Dermis microvascular lymphatic vessel endothelial cell (primary cell): ENCODE measurements at regions not wholly inside any gene's neighbourhood (a gene's known extent, or its start where the extent isn't known, plus 50 kb on each side); places are given as distances from the start of the nearest gene placed in this dataset.
A peak's percentile ranks its signal among the peaks of the same experiment; 100 is the strongest.

Experiments used
- DNase-seq, 2 donors: peaks; one replicate each; pipeline versions ENCODE4 v3.0.0 to v3.0.0-alpha.2; 2010; ENCODE audit warnings: low read depth in 2 of 2

DNA sequence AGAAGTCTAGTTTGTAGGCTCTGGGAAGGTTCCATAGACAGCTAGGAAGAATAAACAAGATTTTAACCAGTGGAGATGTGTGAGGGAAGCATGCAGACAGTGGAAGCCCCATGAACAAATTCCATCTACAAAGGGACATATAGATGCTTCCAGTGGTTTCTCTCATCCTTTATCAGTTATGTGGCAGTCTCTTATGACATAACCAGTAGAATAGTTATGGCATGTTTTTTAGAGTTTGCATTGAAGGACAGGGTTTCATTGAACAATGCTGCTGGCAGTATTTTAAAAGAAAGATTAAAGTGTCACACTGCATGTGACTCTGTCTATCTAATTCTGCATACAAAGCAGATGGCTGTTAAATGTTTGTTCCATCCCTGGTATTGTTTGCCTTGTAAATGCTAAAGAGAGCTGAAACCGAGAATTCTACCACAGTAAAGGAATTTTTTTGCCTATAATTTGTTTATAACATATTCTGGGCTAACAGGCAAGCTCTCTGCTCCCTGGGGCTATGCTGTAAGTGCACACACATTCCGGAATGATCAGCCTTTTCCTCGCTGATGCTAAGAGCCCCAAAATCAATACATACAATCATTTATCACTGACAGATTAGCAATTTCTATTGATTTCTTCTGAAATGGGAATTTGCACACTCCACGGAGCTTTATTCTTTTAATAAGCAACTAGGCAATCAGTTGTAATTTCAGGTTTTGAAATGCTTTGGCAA, 76.8 kb upstream of the PELI1 start:
- no peak for DNase-seq

GRCh38 chr2:64221935-64222334, 77.7 kb upstream of the PELI1 start:
- no peak for DNase-seq

- DNase-seq: peak in 1 of 2 donors; percentile 55
Measured at GRCh38 chr2:64222351-64222750, 78.1 kb upstream of the PELI1 start.

DNA sequence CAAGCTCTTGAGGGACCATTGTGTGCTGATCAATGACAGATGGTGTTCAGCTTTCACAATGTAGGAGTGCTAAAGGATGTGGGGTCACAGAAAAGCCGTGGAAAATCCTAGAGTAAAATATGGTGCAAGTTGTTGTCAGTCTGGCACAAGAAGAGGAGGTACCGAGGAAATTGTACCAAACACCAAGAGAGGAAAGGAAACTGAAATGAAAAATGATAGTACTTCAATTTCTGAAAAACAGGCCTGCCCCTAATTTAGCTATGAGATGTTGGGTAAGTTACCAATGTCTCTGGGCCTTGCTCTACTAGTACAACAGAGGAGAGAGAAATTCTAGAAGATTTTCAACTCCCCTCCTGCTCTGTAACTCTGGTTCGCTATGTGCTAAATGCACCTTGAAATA, 78.8 kb upstream of the PELI1 start:
- no peak for DNase-seq

- no peak for DNase-seq
Measured at GRCh38 chr2:64225491-64225890, 81.3 kb upstream of the PELI1 start.

- DNase-seq: no peak
Measured at GRCh38 chr2:64226611-64227010, 82.4 kb upstream of the PELI1 start.

- DNase-seq: no peak
Measured at GRCh38 chr2:64227603-64228125, 83.4 kb upstream of the PELI1 start.

- peak; percentile 38 to 83 for DNase-seq
Measured at GRCh38 chr2:64228126-64228678, 84.0 kb upstream of the PELI1 start.

DNA sequence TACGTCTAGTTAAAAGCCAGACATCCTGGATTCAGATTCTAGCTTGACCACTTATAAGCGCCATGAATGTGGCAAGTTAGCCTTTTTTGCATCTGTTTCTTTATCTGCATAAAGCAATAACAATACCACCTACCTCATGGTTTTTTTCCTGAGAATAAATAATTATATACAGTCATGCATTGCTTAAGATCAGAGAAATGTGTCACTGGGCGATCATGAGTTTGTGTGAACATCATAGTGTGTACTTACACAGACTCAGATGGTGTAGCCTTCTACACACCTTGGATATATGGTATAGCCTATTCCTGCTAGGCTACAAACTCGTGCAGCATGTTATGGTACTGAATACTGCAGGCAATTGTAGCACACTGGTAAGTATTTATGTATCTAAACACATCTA, 84.7 kb upstream of the PELI1 start:
- DNase-seq: no peak

GRCh38 chr2:64230540-64230939, 86.3 kb upstream of the PELI1 start:
- no peak for DNase-seq

GRCh38 chr2:64232266-64232665, 88.0 kb upstream of the PELI1 start:
- DNase-seq: no peak

DNA sequence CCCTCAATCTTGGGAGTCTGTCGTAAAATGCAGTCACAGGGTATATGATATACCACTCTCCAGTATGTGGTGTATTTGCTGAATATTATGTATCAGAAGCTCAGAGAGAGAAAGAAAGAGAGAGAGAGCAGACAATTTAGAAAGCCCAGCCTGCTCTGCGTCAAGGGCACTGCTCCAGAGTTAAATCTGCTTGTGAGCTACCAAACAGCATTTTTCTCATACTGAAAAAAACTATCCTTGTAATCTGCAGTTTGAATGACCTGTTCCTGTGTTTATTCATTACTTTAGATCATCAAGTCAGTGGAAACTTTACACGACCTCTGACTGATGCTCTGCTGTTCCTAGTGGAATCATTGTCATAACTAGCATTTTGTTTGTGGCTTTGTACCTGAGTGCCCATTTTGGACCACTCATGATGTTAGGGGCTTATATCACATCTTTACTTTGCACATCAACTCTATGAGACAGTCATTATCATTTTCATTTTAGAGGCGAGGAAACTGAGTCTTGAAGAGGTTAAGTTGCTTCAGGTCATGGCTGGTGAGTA, 89.2 kb upstream of the PELI1 start:
- DNase-seq: peak in 1 of 2 donors; percentile 34

GRCh38 chr2:64234150-64234549, 89.9 kb upstream of the PELI1 start:
- DNase-seq: no peak

GRCh38 chr2:64234785-64235184, 90.6 kb upstream of the PELI1 start:
- DNase-seq: peak; percentile 78 to 82

DNA sequence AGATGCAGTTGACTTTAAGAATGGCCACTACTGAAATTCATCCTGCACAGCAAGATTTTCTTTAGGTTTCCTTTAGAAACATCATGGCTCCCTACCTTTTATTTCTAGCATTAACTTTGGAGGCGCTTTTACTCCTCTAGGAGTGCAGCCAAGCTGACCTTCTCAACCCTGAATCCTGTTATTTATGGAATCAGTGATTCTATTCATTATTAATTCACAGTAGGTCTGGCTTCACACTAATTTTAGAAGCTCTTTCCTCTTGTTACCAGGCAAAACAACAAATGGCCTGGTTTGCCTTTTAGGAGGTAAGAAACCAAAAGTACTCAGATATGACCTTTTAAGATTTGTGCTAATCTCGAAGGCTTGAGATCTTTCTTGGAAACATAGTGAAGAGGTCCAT, 93.0 kb upstream of the PELI1 start:
- peak; percentile 72 to 83 for DNase-seq

- DNase-seq: no peak
Measured at GRCh38 chr2:64238799-64239198, 94.6 kb upstream of the PELI1 start.

GRCh38 chr2:64243081-64244036, 99.1 kb upstream of the PELI1 start:
- no peak for DNase-seq

GRCh38 chr2:64244037-64244416, 99.8 kb upstream of the PELI1 start:
- DNase-seq: peak in 1 of 2 donors; percentile 15

DNA sequence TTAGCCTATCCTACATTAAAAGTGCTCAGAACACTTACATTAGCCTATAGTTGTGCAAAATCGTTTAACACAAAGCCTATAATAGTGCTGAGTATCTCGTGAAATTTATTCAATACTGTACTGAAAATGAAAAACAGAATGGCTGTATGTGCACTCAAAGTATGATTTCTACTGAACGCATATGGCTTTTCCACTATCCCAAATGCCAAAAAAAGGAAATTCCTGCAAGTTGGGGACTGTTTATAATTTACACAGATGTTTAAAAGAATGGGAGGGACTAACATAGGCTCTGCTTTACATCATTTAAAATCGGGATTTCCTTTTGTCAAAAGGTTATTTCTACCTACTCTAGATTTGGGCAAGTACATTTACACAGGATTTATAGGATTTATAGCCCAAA, 101.4 kb upstream of the PELI1 start:
- no peak for DNase-seq

DNA sequence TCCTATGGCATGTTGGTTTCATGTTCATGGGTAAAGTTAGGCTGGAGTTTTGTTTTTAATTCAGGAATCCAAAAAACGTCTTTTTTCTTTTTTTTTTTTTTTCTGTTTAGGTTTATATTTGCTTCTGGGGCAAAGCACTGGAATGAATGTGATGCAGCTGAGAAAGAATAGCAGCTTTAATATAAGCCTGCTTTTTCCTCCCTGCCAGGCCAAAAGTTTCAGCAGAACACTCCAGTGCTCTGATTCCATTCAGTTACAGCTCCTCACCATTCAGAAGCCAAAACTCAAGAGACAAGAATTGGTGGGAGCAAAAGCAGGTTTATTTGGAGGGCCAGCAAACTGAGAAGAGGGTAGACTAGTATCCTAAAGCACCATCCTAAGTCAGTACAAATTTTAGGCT, 102.7 kb upstream of the PELI1 start:
- no peak for DNase-seq

GRCh38 chr2:64249426-64249825, 105.2 kb upstream of the PELI1 start:
- DNase-seq: no peak

DNA sequence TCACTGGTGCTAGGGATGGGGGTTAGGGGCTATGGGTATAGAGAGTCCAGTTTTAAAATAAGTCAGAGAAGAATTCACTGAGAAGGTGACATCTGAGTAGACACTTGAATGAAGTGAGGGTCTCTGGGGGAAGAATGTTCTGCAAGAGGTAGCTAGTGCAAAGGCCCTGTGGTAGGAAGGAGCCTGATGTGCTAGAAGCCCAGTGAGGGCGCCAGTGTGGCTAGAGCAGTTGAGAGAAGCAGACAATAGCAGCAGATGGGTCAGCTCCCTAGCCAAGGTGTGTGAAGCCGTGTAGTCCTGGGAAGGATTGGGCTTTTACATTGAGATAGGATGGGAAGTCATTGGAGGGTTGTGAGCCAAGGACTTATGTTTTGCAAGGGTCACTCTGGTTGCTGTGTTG, 105.8 kb upstream of the PELI1 start:
- no peak for DNase-seq
